ENCODE measurements at regions not wholly inside any gene's neighbourhood (a gene's known extent, or its start where the extent isn't known, plus 50 kb on each side); places are given as distances from the start of the nearest gene placed in this dataset.
A peak's percentile ranks its signal among the peaks of the same experiment; 100 is the strongest.

DNA sequence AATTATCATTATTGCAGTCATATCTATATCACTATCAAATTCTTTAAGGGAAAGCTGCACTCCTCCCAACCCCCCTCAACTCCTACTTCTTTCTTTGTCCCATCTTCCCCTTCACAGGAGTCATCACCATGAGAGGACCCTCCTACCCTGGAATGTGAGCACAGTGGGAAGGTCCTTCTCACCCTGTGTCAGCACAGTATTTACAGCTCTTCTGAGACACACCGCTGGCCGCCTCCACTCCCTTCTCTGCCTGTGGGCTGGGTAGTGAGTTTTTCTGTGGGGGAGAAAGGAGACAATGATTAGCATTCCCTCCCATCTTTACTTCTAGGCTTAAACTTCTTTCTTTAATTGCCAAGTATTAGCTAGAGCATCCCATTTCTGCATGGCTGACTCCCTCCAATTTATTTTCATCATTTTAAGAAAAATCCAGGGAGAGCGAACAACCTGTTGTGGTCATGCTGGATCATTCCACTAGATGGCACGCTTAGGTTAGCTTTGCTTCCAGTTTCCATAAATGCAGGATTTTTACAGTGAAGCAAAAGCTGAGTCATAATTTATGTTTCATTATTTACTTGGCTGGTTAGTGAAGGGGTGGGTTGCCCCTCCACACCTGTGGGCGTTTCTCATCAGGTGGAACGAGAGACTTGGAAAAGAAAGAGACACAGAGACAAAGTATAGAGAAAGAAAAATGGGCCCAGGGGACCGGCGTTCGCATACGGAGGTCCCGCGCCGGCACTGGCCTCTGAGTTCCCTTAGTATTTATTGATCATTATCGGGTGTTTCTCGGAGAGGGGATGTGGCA, 188.5 kb downstream of the ALX1 start (continued):
- TF ChIP-seq, protein P1, sequence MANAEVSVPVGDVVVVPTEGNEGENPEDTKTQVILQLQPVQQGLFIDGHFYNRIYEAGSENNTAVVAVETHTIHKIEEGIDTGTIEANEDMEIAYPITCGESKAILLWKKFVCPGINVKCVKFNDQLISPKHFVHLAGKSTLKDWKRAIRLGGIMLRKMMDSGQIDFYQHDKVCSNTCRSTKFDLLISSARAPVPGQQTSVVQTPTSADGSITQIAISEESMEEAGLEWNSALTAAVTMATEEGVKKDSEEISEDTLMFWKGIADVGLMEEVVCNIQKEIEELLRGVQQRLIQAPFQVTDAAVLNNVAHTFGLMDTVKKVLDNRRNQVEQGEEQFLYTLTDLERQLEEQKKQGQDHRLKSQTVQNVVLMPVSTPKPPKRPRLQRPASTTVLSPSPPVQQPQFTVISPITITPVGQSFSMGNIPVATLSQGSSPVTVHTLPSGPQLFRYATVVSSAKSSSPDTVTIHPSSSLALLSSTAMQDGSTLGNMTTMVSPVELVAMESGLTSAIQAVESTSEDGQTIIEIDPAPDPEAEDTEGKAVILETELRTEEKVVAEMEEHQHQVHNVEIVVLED (CRISPR knock-in tag; IDR thresholded peaks at IDR 0.05; ENCODE audit: borderline replicate concordance), result no peak
- no peak for TF ChIP-seq MED8 (CRISPR knock-in tag; IDR thresholded peaks at IDR 0.05; ENCODE audit: insufficient replicate concordance)
- TF ChIP-seq TGIF2 (CRISPR knock-in tag; IDR thresholded peaks at IDR 0.05), result no peak
- no peak for TF ChIP-seq ZFP90 (CRISPR knock-in tag; IDR thresholded peaks at IDR 0.05; ENCODE audit: borderline replicate concordance)
- TF ChIP-seq FOSL2 (CRISPR knock-in tag; IDR thresholded peaks at IDR 0.05), result peak; percentile 72
- TF ChIP-seq MTF1 (CRISPR knock-in tag; IDR thresholded peaks at IDR 0.05), result no peak
- no peak for TF ChIP-seq STAT5B (CRISPR knock-in tag; IDR thresholded peaks at IDR 0.05)
- TF ChIP-seq, protein P2, sequence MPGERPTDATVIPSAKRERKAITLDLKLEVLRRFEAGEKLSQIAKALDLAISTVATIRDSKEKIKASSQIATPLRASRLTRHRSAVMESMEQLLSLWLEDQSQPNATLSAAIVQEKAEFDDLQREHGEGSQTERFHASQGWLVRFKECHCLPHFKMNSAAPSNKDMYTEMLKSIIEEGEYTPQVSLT (CRISPR knock-in tag; IDR thresholded peaks at IDR 0.05; ENCODE audit: borderline replicate concordance, low read depth), result no peak
- no peak for TF ChIP-seq ZFP36L2 (CRISPR knock-in tag; IDR thresholded peaks at IDR 0.05)
- TF ChIP-seq ZNF138 (CRISPR knock-in tag; IDR thresholded peaks at IDR 0.05; ENCODE audit: low read depth), result no peak
- no peak for TF ChIP-seq HDAC2 (CRISPR knock-in tag; IDR thresholded peaks at IDR 0.05)
- no peak for TF ChIP-seq FOXA3 (CRISPR knock-in tag; IDR thresholded peaks at IDR 0.05)
- no peak for TF ChIP-seq ZNF883 (CRISPR knock-in tag; IDR thresholded peaks at IDR 0.05; ENCODE audit: not compliant biosample characterization)
- TF ChIP-seq ZFP62 (CRISPR knock-in tag; IDR thresholded peaks at IDR 0.05), result no peak
- TF ChIP-seq NFKBIZ (CRISPR knock-in tag; IDR thresholded peaks at IDR 0.05), result no peak
- TF ChIP-seq FOXP1 (IDR thresholded peaks at IDR 0.05), result no peak
- no peak for TF ChIP-seq FOXP1 (CRISPR knock-in tag; IDR thresholded peaks at IDR 0.05)
- TF ChIP-seq RAD21 (CRISPR knock-in tag; IDR thresholded peaks at IDR 0.05), result peak; percentile 55
- TF ChIP-seq, protein P3, sequence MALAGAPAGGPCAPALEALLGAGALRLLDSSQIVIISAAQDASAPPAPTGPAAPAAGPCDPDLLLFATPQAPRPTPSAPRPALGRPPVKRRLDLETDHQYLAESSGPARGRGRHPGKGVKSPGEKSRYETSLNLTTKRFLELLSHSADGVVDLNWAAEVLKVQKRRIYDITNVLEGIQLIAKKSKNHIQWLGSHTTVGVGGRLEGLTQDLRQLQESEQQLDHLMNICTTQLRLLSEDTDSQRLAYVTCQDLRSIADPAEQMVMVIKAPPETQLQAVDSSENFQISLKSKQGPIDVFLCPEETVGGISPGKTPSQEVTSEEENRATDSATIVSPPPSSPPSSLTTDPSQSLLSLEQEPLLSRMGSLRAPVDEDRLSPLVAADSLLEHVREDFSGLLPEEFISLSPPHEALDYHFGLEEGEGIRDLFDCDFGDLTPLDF (CRISPR knock-in tag; IDR thresholded peaks at IDR 0.05), result no peak
- TF ChIP-seq, protein P4, sequence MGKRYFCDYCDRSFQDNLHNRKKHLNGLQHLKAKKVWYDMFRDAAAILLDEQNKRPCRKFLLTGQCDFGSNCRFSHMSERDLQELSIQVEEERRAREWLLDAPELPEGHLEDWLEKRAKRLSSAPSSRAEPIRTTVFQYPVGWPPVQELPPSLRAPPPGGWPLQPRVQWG (CRISPR knock-in tag; IDR thresholded peaks at IDR 0.05; ENCODE audit: borderline replicate concordance, low read depth), result no peak
- TF ChIP-seq, protein P5, sequence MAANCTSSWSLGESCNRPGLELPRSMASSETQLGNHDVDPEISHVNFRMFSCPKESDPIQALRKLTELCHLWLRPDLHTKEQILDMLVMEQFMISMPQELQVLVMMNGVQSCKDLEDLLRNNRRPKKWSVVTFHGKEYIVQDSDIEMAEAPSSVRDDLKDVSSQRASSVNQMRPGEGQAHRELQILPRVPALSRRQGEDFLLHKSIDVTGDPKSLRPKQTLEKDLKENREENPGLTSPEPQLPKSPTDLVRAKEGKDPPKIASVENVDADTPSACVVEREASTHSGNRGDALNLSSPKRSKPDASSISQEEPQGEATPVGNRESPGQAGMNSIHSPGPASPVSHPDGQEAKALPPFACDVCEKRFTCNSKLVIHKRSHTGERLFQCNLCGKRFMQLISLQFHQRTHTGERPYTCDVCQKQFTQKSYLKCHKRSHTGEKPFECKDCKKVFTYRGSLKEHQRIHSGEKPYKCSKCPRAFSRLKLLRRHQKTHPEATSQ (CRISPR knock-in tag; IDR thresholded peaks at IDR 0.05; ENCODE audit: borderline replicate concordance), result no peak
- TF ChIP-seq PHB2 (IDR thresholded peaks at IDR 0.05; ENCODE audit: partially characterized antibody), result no peak
- no peak for TF ChIP-seq NPAS2 (CRISPR knock-in tag; IDR thresholded peaks at IDR 0.05; ENCODE audit: borderline replicate concordance)
- TF ChIP-seq ZNF282 (IDR thresholded peaks at IDR 0.05; ENCODE audit: partially characterized antibody), result no peak
- no peak for TF ChIP-seq RBM39 (IDR thresholded peaks at IDR 0.05; ENCODE audit: low read depth, low read length, poor library complexity, severe bottlenecking)
- no peak for TF ChIP-seq GABPB1 (CRISPR knock-in tag; IDR thresholded peaks at IDR 0.05)
- TF ChIP-seq ATRX (CRISPR knock-in tag; IDR thresholded peaks at IDR 0.05; ENCODE audit: borderline replicate concordance), result no peak

Measured in HepG2 (cell line).